Pancreas (tissue), 10 donors: ENCODE measurements at regions not wholly inside any gene's neighbourhood (a gene's known extent, or its start where the extent isn't known, plus 50 kb on each side); places are given as distances from the start of the nearest gene placed in this dataset.
A peak's percentile ranks its signal among the peaks of the same experiment; 100 is the strongest.

ENCODE experiments used
- ATAC-seq, 4 donors: fragments of 200-7000 bp; cut with Tn5 transposase; one replicate each; pipeline versions ENCODE4 v1.8.0 to v1.9.1; 2020; ENCODE audit warnings: mild to moderate bottlenecking in 4 of 4, moderate library complexity in 4 of 4
- DNase-seq, 6 donors: peaks; one replicate each; pipeline ENCODE4 v3.0.0-alpha.2; 2020
- FAIRE-seq: peaks from 2 replicates; lab custom pipeline; 2012; peaks lifted over from hg19 to GRCh38; lab: Jason Lieb, UNC
- H3K27ac ChIP-seq, 4 donors: fragments of 200-600 bp; sonication (generic); 1 replicate in 3 of 4; 2 replicates in 1 of 4; pipeline versions ENCODE4 v1.5.0 to v1.8.0; 2020
- H3K27me3 ChIP-seq, 4 donors: fragments of 200-600 bp; one replicate each; pipeline ENCODE4 v1.8.0; 2021
- H3K36me3 ChIP-seq, 3 donors: fragments of 200-600 bp; sonication (generic) in 1 of 3; one replicate each; pipeline versions ENCODE4 v1.5.0 to v1.8.0; 2020 to 2021
- H3K4me1 ChIP-seq, 3 donors: fragments of 200-600 bp; one replicate each; pipeline ENCODE4 v1.8.0; 2021
- H3K4me3 ChIP-seq, 4 donors: fragments of 200-600 bp; sonication (generic) in 2 of 4; one replicate each; pipeline versions ENCODE4 v1.5.0 to v1.8.0; 2020 to 2021
- H3K9me3 ChIP-seq, 4 donors: fragments of 200-600 bp; one replicate each; pipeline ENCODE4 v1.8.0; 2021
- CTCF ChIP-seq, 4 donors: fragments of 200-600 bp; sonication (generic) in 3 of 4; IDR thresholded peaks; one replicate each; pipeline versions ENCODE4 v1.5.0 to v1.8.0; 2021; ENCODE audit warnings: antibody characterized with exemption in 4 of 4
- WGBS, 2 donors: extraction: QIAGEN DNeasy Blood & Tissue Kit; methylation state at CpG; one replicate each; pipeline ENCODE4 v1.1.7; 2013; 5-methylcytosine and 5-hydroxymethylcytosine counted together
- intact Hi-C, 3 donors: fragments of 100-400 bp; cut with DNase I; formaldehyde crosslinking; loops; one replicate each; pipeline versions ENCODE4 v1.11.1 to v1.14.2; 2022
- donor health status: healthy with polysubstance abuse.
- donor health status: DM: no; HTN: no; CAD: no; lungs with moderate emphysema.
- donor health status: DM: no; HTN: no; CAD: no.
- donor health status: control.
- donor health status: control.
- donor health status: Bipolar disorder and iron deficiency.
- donor health status: DM: yes; HTN: yes; CAD: no.
- donor health status: DM: no; HTN: no; CAD: no.
- donor health status: DM: no; HTN: no; CAD: no.
- donor health status: DM: yes; HTN: yes; CAD: no.

- 59 to 68% methylated on average over 4 of the region's 4 CpGs for WGBS, 2 donors
- Histone ChIP-seq H3K9me3 (no peaks in the 10 kb centered on the region), H3K4me3 (no peak overlapping the region), H3K36me3 (no peaks in the 10 kb centered on the region), H3K27me3 (no peaks in the 10 kb centered on the region), H3K4me1 (no peaks in the 10 kb centered on the region), H3K27ac (no peak overlapping the region)
- DNase-seq (no peak), ATAC-seq (no peak), FAIRE-seq (no peak)
- TF ChIP-seq CTCF (IDR thresholded peaks at IDR 0.05): no peak
- intact Hi-C loops: no loop called here
These were observed 1060.2 kb upstream of the ACVR2A start for GRCh38 chr2:146784602-146785001.

DNA sequence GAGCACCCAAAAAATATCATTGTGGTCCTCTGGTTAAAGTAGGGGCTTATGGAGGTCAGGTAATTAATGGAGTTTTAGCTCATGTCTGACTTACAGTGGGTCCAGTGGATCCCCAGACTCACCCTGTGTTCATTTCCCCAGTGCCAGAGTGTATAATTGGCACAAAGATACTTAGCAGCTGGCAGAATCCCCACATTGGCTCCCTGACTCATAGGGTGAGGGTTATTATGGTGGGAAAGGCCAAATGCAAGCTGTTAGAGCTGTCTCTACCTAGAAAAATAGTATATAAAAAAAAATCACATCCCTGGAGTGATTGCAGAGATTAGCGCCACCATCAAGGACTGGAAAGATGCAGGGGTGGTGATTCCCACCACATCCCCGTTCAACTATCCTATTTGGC is 1067.6 kb upstream of the ACVR2A start:
- no peak for TF ChIP-seq CTCF (IDR thresholded peaks at IDR 0.05)
- Histone ChIP-seq H3K36me3 (no peaks in the 10 kb centered on the region), H3K4me3 (no peak overlapping the region), H3K27ac (no peak overlapping the region), H3K4me1 (no peaks in the 10 kb centered on the region), H3K9me3 (no peaks in the 10 kb centered on the region), H3K27me3 (no peaks in the 10 kb centered on the region)
- ATAC-seq: no peak
- intact Hi-C loops: no loop called here
- no peak for FAIRE-seq
- peak in 1 of 6 donors; percentile 15 for DNase-seq
- WGBS, 2 donors: 90 to 95% methylated on average over 2 of the region's 2 CpGs

DNA sequence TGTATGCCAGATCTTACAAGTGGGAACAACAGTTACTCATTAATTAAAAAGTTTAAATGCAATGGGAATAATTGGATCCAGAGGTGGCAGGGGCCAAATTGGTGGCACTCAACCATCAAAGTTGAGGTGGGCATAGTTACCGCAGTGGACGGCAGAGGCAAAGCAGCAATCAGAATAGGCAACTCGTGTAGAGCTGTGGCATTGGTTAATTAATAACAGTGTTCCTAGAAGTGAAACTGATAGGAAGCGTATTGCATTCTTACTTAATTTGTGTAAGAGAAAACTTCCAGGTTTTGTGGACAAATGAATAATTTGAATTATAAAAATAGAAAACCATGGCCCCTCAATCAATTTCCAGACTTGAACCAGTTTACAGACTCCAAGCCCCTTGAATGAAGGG is 1068.2 kb upstream of the ACVR2A start:
- Histone ChIP-seq H3K9me3 (no peaks in the 10 kb centered on the region), H3K27me3 (no peaks in the 10 kb centered on the region), H3K36me3 (no peaks in the 10 kb centered on the region), H3K27ac (no peak overlapping the region), H3K4me3 (no peak overlapping the region), H3K4me1 (no peaks in the 10 kb centered on the region)
- no peak for TF ChIP-seq CTCF (IDR thresholded peaks at IDR 0.05)
- ATAC-seq (peak in 1 of 4 donors; percentile 44), DNase-seq (no peak), FAIRE-seq (no peak)
- intact Hi-C loops: no loop called here
- 17 to 21% methylated on average over 4 of the region's 4 CpGs for WGBS, 2 donors

DNA sequence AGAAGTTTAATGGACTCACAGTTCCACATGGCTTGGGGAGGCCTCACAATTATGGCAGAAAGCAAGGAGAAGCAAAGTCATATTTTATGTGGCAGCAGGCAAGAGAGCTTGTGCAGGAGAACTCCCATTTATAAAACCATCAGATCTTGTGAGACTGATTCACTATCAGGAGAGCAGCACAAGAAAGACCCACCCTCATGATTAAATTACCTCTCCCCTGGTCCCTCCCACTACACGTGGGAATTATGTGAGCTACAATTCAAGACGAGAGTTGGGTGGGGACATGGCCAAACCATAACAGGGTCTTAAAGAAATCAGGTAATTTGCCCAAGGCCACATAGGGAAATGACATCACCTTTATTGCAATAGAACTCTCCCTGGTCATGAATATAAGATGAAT is 1073.3 kb upstream of the ACVR2A start:
- Histone ChIP-seq H3K4me1 (no peaks in the 10 kb centered on the region), H3K36me3 (no peaks in the 10 kb centered on the region), H3K4me3 (no peak overlapping the region), H3K9me3 (no peaks in the 10 kb centered on the region), H3K27ac (no peak overlapping the region), H3K27me3 (no peaks in the 10 kb centered on the region)
- WGBS, 2 donors: 32 to 43% methylated on average over 2 of the region's 2 CpGs
- TF ChIP-seq CTCF (IDR thresholded peaks at IDR 0.05): no peak
- no peak for DNase-seq
- ATAC-seq: no peak
- intact Hi-C loops: no loop called here
- no peak for FAIRE-seq

DNA sequence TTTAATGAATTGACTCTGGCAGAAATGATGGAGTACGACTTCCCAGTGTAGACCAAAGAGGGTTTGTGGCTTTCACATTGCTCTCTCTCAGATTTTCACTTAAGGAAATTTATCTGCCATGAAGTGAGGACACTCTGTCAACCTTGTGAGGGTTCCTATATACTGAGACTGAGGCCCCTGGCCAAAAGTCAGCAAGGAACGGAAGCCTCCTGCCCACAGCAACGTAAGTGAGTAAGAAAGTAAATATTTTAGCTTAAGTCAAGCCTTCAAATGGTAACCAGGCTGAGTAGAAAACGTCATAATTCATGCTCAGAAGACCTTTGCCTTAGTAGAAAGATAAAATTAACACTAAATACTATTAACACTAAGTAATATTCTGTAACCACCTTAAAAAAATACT is 1080.5 kb upstream of the ACVR2A start:
- no peak for TF ChIP-seq CTCF (IDR thresholded peaks at IDR 0.05)

More for the DNA sequence above, 1080.5 kb upstream of the ACVR2A start:
- Histone ChIP-seq H3K4me1 (no peaks in the 10 kb centered on the region), H3K4me3 (no peak overlapping the region), H3K9me3 (no peaks in the 10 kb centered on the region), H3K36me3 (no peaks in the 10 kb centered on the region), H3K27me3 (no peaks in the 10 kb centered on the region), H3K27ac (no peak overlapping the region)
- intact Hi-C loops: no loop called here
- DNase-seq (no peak), FAIRE-seq (no peak), ATAC-seq (no peak)
- WGBS, 2 donors: 55 to 64% methylated on average over 4 of the region's 4 CpGs
